ENCODE measurements at regions not wholly inside any gene's neighbourhood (a gene's known extent, or its start where the extent isn't known, plus 50 kb on each side); places are given as distances from the start of the nearest gene placed in this dataset.
"Not testable (repeated sequence)": the region's sequence is repeated elsewhere in the genome, so short reads cannot be mapped to it uniquely, and the experiment has no call there.

DNA sequence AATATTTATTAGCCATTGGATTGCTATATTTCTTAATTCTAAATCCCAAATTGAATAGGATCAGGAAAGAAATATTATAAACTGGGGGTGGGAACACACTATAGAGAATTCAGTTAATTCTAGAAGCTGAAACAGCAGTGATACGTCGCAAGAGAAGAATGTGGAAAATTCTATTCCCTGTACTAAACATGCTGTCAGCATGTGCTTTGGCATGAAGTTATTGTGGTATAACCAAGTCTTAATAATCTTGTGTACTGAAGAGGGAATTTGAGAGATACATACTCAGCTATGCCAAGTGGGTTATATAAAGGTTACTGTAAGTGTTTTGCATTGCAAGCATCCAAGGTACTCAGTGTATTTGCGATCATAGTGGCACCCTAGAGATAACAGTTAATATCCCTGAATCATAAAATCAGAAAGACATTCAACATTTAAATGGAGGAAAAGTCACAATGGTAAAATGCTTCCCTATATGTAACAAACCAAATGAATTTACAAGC, 1492.9 kb upstream of the C9orf72 start:
- no peak for DNase-seq (ENCODE audit: low read depth)
- TF ChIP-seq, protein P1, sequence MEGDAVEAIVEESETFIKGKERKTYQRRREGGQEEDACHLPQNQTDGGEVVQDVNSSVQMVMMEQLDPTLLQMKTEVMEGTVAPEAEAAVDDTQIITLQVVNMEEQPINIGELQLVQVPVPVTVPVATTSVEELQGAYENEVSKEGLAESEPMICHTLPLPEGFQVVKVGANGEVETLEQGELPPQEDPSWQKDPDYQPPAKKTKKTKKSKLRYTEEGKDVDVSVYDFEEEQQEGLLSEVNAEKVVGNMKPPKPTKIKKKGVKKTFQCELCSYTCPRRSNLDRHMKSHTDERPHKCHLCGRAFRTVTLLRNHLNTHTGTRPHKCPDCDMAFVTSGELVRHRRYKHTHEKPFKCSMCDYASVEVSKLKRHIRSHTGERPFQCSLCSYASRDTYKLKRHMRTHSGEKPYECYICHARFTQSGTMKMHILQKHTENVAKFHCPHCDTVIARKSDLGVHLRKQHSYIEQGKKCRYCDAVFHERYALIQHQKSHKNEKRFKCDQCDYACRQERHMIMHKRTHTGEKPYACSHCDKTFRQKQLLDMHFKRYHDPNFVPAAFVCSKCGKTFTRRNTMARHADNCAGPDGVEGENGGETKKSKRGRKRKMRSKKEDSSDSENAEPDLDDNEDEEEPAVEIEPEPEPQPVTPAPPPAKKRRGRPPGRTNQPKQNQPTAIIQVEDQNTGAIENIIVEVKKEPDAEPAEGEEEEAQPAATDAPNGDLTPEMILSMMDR (IDR thresholded peaks at IDR 0.05; ENCODE audit: low read length, missing control alignments): no peak
- no peak overlapping the region for H3K4me3 ChIP-seq (replicated peaks; ENCODE audit: low read depth, low read length)

GRCh38 chr9:29068461-29068860, 1495.2 kb upstream of the C9orf72 start:
- no peak overlapping the region for H3K4me3 ChIP-seq (replicated peaks; ENCODE audit: low read depth, low read length)
- TF ChIP-seq, protein P1 (IDR thresholded peaks at IDR 0.05; ENCODE audit: low read length, missing control alignments): no peak
- DNase-seq (ENCODE audit: low read depth): no peak

GRCh38 chr9:29069376-29069775, 1496.1 kb upstream of the C9orf72 start:
- H3K4me3 ChIP-seq (replicated peaks; ENCODE audit: low read depth, low read length): no peak overlapping the region
- peak; percentile 13 for DNase-seq (ENCODE audit: low read depth)
- TF ChIP-seq, protein P1 (IDR thresholded peaks at IDR 0.05; ENCODE audit: low read length, missing control alignments): no peak

- no peak overlapping the region for H3K4me3 ChIP-seq (replicated peaks; ENCODE audit: low read depth, low read length)
- DNase-seq (ENCODE audit: low read depth): peak; percentile 58
- TF ChIP-seq, protein P1 (IDR thresholded peaks at IDR 0.05; ENCODE audit: low read length, missing control alignments): no peak
These were observed 1504.9 kb upstream of the C9orf72 start for GRCh38 chr9:29078063-29078666.

DNA sequence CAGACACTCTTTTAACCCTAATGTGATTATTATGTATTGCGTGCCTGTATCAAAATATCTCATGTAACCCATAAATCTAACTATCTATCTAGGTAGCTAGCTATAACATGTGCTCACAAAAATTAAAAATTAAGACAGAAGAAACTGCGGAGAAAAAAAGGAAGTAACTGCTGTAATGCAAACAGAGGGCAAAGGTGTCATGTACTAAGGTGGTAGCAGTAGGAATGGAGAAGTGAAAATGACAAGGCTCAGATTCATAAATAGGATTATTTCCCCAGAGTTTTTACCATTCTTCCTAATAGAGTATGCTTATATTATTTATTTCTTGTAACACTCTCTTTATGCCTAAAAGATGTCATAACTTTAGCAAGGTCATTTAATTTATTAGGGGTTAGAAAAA, 1527.5 kb upstream of the C9orf72 start:
- H3K4me3 ChIP-seq (replicated peaks; ENCODE audit: low read depth, low read length): no peak overlapping the region
- no peak for DNase-seq (ENCODE audit: low read depth)
- TF ChIP-seq, protein P1 (IDR thresholded peaks at IDR 0.05; ENCODE audit: low read length, missing control alignments): no peak

DNA sequence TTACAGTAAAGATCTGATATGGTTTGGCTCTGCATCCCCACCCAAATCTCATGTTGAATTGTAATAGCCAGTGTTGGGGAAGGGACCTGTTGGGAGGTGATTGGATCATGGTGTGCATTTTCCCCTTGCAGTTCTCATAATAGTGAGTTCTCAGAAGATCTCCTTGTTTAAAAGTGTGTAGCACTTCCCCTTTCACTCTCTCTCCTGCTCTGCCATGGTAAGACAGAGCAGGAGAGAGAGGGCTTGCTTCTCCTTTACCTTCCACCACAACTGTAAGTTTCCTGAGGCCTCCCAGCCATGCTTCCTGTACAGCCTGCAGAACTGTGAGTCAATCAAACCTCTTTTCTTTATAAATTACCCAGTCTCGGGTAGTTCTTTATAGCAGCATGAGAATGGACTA, 1530.9 kb upstream of the C9orf72 start:
- not testable (repeated sequence) for H3K4me3 ChIP-seq (replicated peaks; ENCODE audit: low read depth, low read length); DNase-seq (ENCODE audit: low read depth)

GRCh38 chr9:29118555-29118954, 1545.3 kb upstream of the C9orf72 start:
- no peak for DNase-seq (ENCODE audit: low read depth)
- H3K4me3 ChIP-seq (replicated peaks; ENCODE audit: low read depth, low read length): no peak overlapping the region
- TF ChIP-seq, protein P1 (IDR thresholded peaks at IDR 0.05; ENCODE audit: low read length, missing control alignments): no peak

Measured in fibroblast of pulmonary artery (primary cell).